ENCODE measurements at regions not wholly inside any gene's neighbourhood (a gene's known extent, or its start where the extent isn't known, plus 50 kb on each side); places are given as distances from the start of the nearest gene placed in this dataset.

DNA sequence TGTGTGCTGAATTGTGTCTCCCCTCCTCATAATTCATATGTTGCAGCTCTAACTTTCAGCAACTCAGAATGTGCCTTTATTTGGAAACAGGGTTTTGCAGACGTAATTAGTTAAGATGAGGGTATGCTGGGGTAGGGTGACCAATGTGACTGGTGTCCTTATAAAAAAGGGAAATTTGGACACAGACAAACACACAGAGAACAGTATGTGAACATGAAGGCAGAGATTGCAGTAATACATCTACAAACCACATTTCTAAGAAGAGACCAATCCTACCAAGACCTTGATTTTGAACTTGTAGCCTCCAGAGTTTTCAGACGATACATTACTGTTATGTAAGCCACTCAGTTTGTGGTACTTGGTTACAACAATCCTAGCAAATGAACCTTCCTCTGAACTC, 817.8 kb downstream of the TUSC7 start:
- WGBS, 2 donors = 74 to 88% methylated on average over 2 of the region's 2 CpGs
- no peak for DNase-seq (ENCODE audit: low spot score in 2 of 2)
- no peak for TF ChIP-seq POLR2A (IDR thresholded peaks at IDR 0.05)
- TF ChIP-seq CTCF (IDR thresholded peaks at IDR 0.05) = no peak
- no peak overlapping the region for H3K4me3 ChIP-seq (ENCODE audit: low read depth, poor library complexity, severe bottlenecking)
- intact Hi-C loops (cut with DNase I; ENCODE audit: low total_unique reads) = no loop called here

DNA sequence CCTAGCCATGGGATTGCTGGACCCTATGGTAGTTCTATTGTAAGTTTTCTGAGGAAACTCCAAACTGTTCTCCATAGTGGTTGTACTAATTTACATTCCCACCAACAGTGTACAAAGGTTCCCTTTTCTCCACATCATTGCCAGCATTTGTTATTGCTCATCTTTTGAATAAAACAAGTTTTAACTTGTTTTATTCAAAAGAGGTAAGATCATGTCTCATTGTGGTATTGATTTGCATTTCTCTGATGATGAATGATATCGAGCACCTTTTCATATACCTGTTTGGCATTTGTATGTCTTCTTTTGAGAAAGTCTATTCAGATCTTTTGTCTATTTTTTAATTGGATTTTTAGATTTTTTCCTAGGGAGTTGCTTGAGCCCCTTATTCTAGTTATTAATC, 819.1 kb downstream of the TUSC7 start:
- H3K4me3 ChIP-seq (ENCODE audit: low read depth, poor library complexity, severe bottlenecking) = no peak overlapping the region
- TF ChIP-seq POLR2A (IDR thresholded peaks at IDR 0.05) (no peak), CTCF (IDR thresholded peaks at IDR 0.05) (no peak)
- intact Hi-C loops (cut with DNase I; ENCODE audit: low total_unique reads) = no loop called here
- 47 to 68% methylated on average over 1 of the region's 1 CpG for WGBS, 2 donors
- no peak for DNase-seq (ENCODE audit: low spot score in 2 of 2)

DNA sequence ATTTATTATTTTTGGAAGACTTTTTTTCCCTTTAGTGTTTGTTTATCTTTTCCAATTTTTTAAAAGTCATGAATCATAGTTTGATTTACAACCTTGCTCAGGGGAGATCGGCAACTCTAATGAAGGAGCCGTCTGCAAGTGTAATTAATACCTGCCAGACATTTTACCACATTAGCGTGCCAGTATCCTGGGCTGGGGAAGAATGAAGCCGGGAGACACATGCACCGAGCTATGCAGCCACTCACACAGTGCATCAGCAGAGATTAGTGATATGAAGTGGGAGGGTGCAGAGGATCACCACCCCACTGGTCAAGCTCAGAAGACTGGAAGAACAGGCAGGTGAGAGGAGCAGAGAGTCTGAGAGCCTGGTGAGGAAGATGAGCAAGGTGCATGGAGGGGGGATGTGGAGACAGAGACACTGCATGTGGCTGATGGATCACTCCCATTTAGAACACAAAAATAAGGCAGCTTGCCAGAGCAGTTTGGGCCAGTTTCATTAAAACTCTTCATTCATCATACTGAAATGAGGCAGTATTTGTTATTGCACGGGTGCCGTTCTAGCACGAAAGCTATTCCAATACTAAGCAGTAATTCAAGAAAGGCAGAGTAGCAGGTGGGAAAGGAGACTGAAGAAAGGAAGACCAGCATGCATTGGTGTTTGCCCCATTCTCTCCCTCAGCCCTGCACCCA, 821.6 kb downstream of the TUSC7 start:
- no peak for DNase-seq (ENCODE audit: low spot score in 2 of 2)
- 21 to 36% methylated on average over 8 of the region's 8 CpGs for WGBS, 2 donors
- H3K4me3 ChIP-seq (ENCODE audit: low read depth, poor library complexity, severe bottlenecking) = no peak overlapping the region
- TF ChIP-seq CTCF (IDR thresholded peaks at IDR 0.05) (no peak), POLR2A (IDR thresholded peaks at IDR 0.05) (no peak)
- intact Hi-C loops (cut with DNase I; ENCODE audit: low total_unique reads) = no loop called here

DNA sequence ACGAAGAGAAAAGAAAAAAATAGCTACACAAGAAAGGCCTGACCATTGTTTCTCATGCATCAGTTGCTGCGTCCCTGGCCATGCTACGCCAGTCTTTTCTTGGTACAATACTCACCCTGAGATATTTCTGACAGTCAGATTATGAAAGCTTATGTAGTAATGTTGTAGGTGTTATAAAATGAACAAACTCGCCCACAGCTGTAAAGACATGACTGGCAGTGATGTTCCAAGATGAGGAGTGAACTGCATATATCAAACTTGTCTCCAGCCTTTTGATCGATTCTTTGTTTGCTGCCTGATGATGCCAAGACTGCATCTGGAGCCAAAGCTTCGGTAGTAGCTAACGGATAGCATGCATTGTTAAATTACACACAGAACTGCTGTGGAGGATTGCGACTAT, 822.7 kb downstream of the TUSC7 start:
- WGBS, 2 donors = 49 to 58% methylated on average over 8 of the region's 8 CpGs
- intact Hi-C loops (cut with DNase I; ENCODE audit: low total_unique reads) = no loop called here

GRCh38 chr3:117534138-117534537, 824.6 kb downstream of the TUSC7 start:
- intact Hi-C loops (cut with DNase I; ENCODE audit: low total_unique reads) = no loop called here
- 79 to 84% methylated on average over 1 of the region's 1 CpG for WGBS, 2 donors
- DNase-seq (ENCODE audit: low spot score in 2 of 2) = no peak
- H3K4me3 ChIP-seq (ENCODE audit: low read depth, poor library complexity, severe bottlenecking) = no peak overlapping the region
- no peak for TF ChIP-seq POLR2A (IDR thresholded peaks at IDR 0.05)
- TF ChIP-seq CTCF (IDR thresholded peaks at IDR 0.05) = no peak

More for the DNA sequence above, 822.7 kb downstream of the TUSC7 start:
- TF ChIP-seq CTCF (IDR thresholded peaks at IDR 0.05) (no peak), POLR2A (IDR thresholded peaks at IDR 0.05) (no peak)
- DNase-seq (ENCODE audit: low spot score in 2 of 2) = no peak
- no peak overlapping the region for H3K4me3 ChIP-seq (ENCODE audit: low read depth, poor library complexity, severe bottlenecking)

- 91 to 92% methylated on average over 4 of the region's 4 CpGs for WGBS, 2 donors
- TF ChIP-seq POLR2A (IDR thresholded peaks at IDR 0.05) (no peak), CTCF (IDR thresholded peaks at IDR 0.05) (no peak)
- DNase-seq (ENCODE audit: low spot score in 2 of 2) = no peak
- intact Hi-C loops (cut with DNase I; ENCODE audit: low total_unique reads) = no loop called here
- no peak overlapping the region for H3K4me3 ChIP-seq (ENCODE audit: low read depth, poor library complexity, severe bottlenecking)
Measured at GRCh38 chr3:117536006-117536405, 826.4 kb downstream of the TUSC7 start.

Data from lower leg skin (tissue), 4 donors.